GM21717 (cell line): ENCODE measurements at regions not wholly inside any gene's neighbourhood (a gene's known extent, or its start where the extent isn't known, plus 50 kb on each side); places are given as distances from the start of the nearest gene placed in this dataset.
A peak's percentile ranks its signal among the peaks of the same experiment; 100 is the strongest.
"Not testable (repeated sequence)": the region's sequence is repeated elsewhere in the genome, so short reads cannot be mapped to it uniquely, and the experiment has no call there.

Source experiments
- ATAC-seq: cut with Tn5 transposase; IDR thresholded peaks from one replicate; pipeline ENCODE4 v1.9.1; 2021; ENCODE audit warnings: mild to moderate bottlenecking, moderate library complexity; ENCODE audit not compliant: unreplicated experiment

DNA sequence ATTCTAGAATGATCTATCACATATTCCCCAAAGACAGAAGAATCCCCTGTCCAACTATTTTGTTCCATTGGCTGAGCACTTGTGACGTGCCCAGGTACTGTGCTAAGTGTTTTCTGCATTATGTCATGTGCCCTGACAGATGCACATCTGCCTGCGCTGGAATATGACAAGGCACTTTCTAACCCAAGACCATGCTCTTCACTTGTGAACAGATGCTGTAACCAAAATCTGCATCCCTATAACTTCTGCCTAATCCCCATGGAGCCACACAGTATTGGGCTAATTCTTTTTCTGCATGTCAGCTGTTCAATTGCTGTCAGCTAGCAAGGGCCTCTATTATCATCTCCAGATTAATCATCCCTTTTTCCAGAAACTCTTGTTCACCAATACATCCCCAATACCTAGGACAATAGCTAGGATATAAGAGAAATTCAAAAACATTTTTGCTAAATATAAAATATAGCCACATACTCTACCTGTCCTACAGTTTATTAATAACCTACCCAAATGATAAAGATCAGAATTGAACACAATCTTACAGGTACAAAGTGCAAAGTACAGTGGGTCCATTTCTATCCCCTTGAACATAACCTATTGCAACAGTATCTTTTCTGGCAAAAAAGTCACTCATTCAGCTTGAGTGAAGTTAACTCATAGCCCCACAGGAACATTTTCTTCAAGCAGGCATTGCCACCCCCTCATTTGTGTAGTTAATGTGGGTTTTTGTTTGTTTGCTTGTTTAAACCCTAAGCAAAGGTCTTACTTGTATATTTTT lies 109.4 kb upstream of the LRRN1 start:
- ATAC-seq, result no peak

DNA sequence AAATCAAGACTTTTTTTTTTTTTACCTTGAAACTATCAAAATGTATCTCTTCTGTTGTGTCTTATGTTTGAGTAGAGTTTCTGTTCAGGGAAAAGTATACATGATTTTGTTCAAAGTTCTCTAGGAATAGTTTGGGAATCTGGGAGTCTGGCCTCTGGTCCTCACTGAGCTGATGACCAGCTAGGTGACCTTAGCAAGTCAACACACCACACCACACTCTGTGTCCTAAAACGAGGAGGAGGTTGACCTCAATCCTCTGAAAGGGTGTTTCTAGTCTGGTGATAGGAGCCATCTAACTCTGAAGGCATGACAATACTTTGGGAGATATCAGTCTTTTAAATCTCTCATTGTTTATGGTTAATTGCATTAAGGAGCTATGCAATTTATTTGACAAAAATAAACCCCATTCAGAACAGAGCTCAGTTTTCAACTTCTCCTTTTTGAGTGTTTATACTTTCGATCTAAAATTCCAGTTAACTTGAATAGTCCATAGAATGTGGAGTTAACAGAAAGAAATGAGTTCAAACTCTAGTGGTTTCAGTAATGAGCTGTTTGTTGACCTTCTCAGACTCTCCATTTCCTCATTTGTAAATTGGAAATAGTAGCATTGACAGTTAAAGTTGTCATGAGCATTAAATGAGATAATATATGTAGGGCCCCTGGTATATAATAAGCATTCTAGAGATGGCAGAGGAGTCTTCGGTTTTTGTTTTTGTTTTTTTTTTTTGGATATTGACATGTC lies 112.2 kb upstream of the LRRN1 start:
- no peak for ATAC-seq

- no peak for ATAC-seq
Measured at GRCh38 chr3:3685721-3686120, 113.5 kb upstream of the LRRN1 start.

DNA sequence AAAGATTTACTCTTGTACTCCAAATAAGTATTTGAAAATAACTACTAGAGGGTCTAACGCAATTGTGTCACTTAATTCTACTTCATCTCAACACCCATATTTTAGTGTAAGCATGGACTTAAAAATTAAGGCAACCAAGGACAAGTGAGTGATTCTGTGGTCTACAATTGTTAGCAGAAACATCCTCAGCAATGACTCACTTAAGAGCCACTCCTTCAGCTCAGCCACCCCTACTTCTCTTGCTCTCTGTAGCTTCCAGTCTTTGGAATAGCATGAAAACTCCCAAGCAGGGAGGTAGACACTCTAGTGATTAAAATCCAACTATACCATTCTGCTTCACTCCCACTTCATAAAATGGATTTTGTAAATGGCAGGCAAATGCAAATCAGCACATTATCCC lies 116.0 kb upstream of the LRRN1 start:
- ATAC-seq, result no peak

DNA sequence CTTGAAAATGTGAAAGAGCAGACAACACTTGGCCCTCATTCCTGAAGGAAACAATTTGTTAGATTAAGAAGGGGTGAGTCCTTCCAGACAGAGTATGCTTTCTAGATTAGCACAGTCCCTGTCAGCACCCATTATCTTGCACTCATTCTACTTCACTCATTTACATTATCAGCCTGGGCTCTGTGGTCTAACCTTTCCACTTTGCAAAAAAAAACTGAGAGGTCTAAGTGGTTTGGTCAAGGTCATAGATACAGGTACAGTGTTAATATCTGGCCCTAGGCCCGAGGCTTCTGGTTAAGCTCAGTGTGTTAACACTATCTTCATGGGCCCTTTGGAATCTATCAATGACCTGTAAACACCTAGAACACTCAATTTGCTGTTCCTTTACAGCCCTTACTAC lies 123.4 kb upstream of the LRRN1 start:
- ATAC-seq, result no peak

DNA sequence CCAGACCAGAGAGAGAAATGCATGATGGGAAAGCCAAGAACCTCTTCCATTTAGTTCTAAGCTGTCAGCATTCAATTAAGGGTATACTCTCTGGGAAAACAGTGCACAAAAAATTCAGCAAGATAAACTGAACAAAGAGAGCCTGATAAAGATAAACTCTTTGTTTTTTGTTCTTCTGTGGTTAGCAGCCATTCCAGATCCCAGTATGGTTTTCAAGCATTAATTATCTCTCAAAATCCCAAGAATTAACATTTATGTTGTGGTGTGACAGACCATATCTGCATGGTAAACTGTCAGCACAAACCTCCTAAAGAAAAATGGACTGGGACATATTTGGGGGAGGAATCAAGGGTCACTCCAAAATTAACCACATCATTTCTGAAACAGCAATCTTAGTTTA lies 124.0 kb upstream of the LRRN1 start:
- no peak for ATAC-seq

GRCh38 chr3:3666664-3667063 lies 132.6 kb upstream of the LRRN1 start:
- ATAC-seq, result peak; percentile 96

- ATAC-seq, result peak; percentile 44
Measured at GRCh38 chr3:3665961-3666640, 133.1 kb upstream of the LRRN1 start.

DNA sequence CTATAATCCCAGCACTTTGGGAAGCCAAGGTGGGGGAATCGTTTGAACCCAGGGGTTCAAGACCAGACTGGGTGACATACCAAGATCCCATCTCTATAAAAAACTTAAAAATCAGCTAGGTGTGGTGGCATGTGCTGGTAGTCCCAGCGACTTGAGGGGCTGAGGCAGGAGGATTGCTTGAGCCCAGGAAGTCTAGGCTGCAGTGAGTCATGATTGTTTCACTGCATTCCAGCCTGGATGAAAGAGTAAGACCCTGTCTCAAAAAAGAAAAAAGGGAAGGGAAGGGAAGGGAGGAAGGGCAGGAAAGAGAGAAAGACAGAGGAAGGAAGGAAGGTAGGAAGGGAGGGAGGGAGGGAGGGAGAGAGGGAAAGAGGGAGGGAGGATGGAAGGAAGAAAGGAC lies 133.7 kb upstream of the LRRN1 start:
- no peak for ATAC-seq

GRCh38 chr3:3664935-3665334 lies 134.3 kb upstream of the LRRN1 start:
- ATAC-seq, result no peak

GRCh38 chr3:3662610-3663009 lies 136.6 kb upstream of the LRRN1 start:
- no peak for ATAC-seq

GRCh38 chr3:3654916-3655315 lies 144.3 kb upstream of the LRRN1 start:
- no peak for ATAC-seq

GRCh38 chr3:3648988-3649679 lies 150.1 kb upstream of the LRRN1 start:
- ATAC-seq, result no peak

- ATAC-seq, result no peak
Measured at GRCh38 chr3:3646934-3647333, 152.3 kb upstream of the LRRN1 start.

DNA sequence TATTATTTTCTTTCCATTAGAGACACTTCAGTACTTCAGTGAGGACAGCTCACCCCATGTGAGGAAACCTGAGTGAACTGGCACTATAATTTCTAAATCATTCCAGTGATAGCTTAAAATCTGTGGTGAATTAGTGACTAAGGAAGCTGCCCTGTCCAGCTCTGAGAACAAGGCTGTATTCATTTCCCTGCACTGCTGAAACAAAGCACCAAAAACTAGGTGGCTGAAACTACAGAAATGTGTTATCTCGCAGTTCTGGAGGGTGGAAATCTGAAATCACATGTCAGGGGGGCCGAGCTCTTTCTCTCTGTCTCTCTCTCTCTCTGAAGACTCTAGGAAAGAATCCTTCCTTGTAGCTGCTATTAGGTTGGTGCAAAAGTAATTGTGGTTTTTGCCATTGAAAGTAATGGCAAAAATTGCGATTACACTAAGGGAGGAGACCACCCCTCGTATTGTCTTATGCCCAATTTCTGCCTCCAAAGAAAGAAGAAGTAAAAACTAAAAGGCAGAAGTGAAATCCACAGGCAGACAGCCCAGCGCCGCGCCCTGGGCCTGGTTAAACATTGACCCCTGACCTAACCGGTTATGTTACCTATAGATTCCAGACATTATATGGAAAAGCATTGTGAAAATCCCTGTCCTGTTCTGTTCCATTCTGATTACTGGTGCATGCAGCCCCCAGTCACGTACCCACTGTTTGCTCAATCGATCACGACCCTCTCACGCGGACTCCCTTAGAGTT lies 153.0 kb upstream of the LRRN1 start:
- not testable (repeated sequence) for ATAC-seq

- ATAC-seq, result no peak
Measured at GRCh38 chr3:3641877-3642455, 157.3 kb upstream of the LRRN1 start.

- ATAC-seq, result no peak
Measured at GRCh38 chr3:3639078-3639477, 160.2 kb upstream of the LRRN1 start.

GRCh38 chr3:3636815-3637214 lies 162.4 kb upstream of the LRRN1 start:
- ATAC-seq, result no peak

DNA sequence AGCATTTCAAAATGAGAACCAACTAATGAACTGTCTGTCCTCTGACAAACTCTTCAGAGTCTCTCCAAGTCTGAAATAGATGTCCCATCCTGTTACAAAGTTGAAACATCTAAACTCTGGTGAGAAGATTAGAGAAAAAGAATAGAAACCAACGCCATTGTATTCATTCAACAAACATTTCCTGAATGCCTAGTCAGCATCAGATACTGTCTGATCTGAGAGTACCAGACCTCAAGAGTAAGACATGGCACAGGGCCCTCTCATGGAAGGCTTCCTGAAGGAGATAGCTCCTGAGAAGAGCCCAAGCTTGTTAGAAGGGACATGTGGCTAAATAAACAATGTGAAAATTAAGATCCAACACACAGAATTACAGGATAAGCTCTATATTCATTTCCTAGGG lies 164.1 kb upstream of the LRRN1 start:
- no peak for ATAC-seq

DNA sequence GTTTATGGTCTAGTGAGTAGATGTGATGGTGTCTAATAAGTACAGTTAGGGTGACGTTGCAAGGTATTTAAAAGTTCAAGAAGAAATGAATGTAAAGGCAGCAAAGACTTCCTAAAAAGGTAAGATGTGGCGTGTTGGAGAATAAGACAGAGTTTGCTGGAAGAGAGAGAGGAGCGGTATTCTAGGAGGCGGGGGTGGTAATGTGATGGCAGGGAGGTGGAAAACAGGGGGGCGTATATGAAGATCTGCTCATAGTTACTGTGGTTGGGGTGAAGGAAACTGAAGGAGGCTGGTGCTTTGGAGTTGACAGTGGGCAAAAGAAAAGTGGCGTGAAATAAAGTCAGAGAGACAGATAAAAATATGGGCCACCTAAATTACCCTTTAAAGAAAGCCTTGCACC lies 164.9 kb upstream of the LRRN1 start:
- no peak for ATAC-seq
